Gastrocnemius medialis (tissue), 4 donors: ENCODE measurements at regions not wholly inside any gene's neighbourhood (a gene's known extent, or its start where the extent isn't known, plus 50 kb on each side); places are given as distances from the start of the nearest gene placed in this dataset.

Source experiments
- ATAC-seq, 2 donors: fragments of 150-250 bp; one replicate each; pipeline ENCODE4 v1.9.1; 2016
- DNase-seq, 2 donors: peaks; one replicate each; pipeline ENCODE4 v3.0.0-alpha.2; 2019
- H3K27ac ChIP-seq, 4 donors: fragments of 200-600 bp; sonication (generic); 1 replicate in 1 of 4; 2 replicates in 3 of 4; pipeline ENCODE4 v1.5.1; 2016 to 2018; ENCODE audit warnings: mild to moderate bottlenecking in 2 of 4, moderate library complexity in 1 of 4
- H3K27me3 ChIP-seq, 3 donors: fragments of 200-600 bp; sonication (generic) in 2 of 3; 1 replicate in 1 of 3; 2 replicates in 2 of 3; pipeline versions ENCODE4 v1.5.1 to v1.6.0; 2016 to 2019; ENCODE audit warnings: mild to moderate bottlenecking in 1 of 3, moderate library complexity in 1 of 3
- H3K36me3 ChIP-seq, 2 donors: fragments of 200-600 bp; sonication (generic) in 1 of 2; one replicate each; pipeline ENCODE4 v1.5.1; 2017 to 2018
- H3K4me1 ChIP-seq, 2 donors: fragments of 200-600 bp; sonication (generic) in 1 of 2; one replicate each; pipeline ENCODE4 v1.5.1; 2016 to 2017; ENCODE audit warnings: mild to moderate bottlenecking in 2 of 2
- H3K4me3 ChIP-seq, 4 donors: fragments of 200-600 bp; sonication (generic) in 3 of 4; 1 replicate in 1 of 4; 2 replicates in 3 of 4; pipeline ENCODE4 v1.5.1; 2016 to 2019; ENCODE audit warnings: mild to moderate bottlenecking in 2 of 4
- H3K9me3 ChIP-seq, 3 donors: fragments of 200-600 bp; sonication (generic) in 2 of 3; 1 replicate in 1 of 3; 2 replicates in 2 of 3; pipeline ENCODE4 v1.5.1; 2016 to 2019
- CTCF ChIP-seq, 5 experiments: fragments of 450-650 bp in 3 of 5; fragments of 200-600 bp in 2 of 5; sonication (generic) in 2 of 5; IDR thresholded peaks in 4 of 5; conservative IDR thresholded peaks in 1 of 5; 1 replicate in 4 of 5; 2 replicates in 1 of 5; pipeline ENCODE4 v1.5.1; 2016 to 2019; ENCODE audit warnings: antibody characterized with exemption in 5 of 5, mild to moderate bottlenecking in 3 of 5, moderate library complexity in 3 of 5
- POLR2A ChIP-seq, 2 donors: fragments of 450-650 bp; IDR thresholded peaks; one replicate each; pipeline ENCODE4 v1.6.1; 2017; ENCODE audit warnings: antibody characterized with exemption in 2 of 2, mild to moderate bottlenecking in 2 of 2, moderate library complexity in 2 of 2
- in situ Hi-C, 4 donors: fragments of 200-750 bp; cut with MboI; loops; one replicate each; pipeline versions ENCODE4 v1.15.0 to v1.8.0; 2017; ENCODE audit warnings: low sequenced_read_pairs in 4 of 4
- intact Hi-C: fragments of 100-400 bp; cut with DNase I; formaldehyde crosslinking; loops from one replicate; pipeline ENCODE4 v1.15.1; 2023; ENCODE audit warnings: low total_unique reads

GRCh38 chr13:67619351-67619994, 389.3 kb upstream of the PCDH9 start:
- Histone ChIP-seq H3K4me3 (no peak overlapping the region), H3K4me1 (no peaks in the 10 kb centered on the region), H3K36me3 (no peaks in the 10 kb centered on the region), H3K9me3 (no peaks in the 10 kb centered on the region), H3K27ac (no peak overlapping the region), H3K27me3 (no peaks in the 10 kb centered on the region)
- DNase-seq (no peak), ATAC-seq (no peak)
- no peak for TF ChIP-seq POLR2A (IDR thresholded peaks at IDR 0.05)
- TF ChIP-seq CTCF (IDR thresholded peaks at IDR 0.05 in 4 of 5, conservative IDR thresholded peaks at IDR 0.05 in 1 of 5): no peak
- intact Hi-C loops: no loop called here
- in situ Hi-C loops: no loop called here

- in situ Hi-C loops: no loop called here
- TF ChIP-seq POLR2A (IDR thresholded peaks at IDR 0.05) (no peak), CTCF (IDR thresholded peaks at IDR 0.05 in 4 of 5, conservative IDR thresholded peaks at IDR 0.05 in 1 of 5) (no peak)
- Histone ChIP-seq H3K27me3 (no peaks in the 10 kb centered on the region), H3K27ac (no peak overlapping the region), H3K4me1 (no peaks in the 10 kb centered on the region), H3K9me3 (no peaks in the 10 kb centered on the region), H3K36me3 (no peaks in the 10 kb centered on the region), H3K4me3 (no peak overlapping the region)
- intact Hi-C loops: no loop called here
- no peak for ATAC-seq
- no peak for DNase-seq
These were observed 384.4 kb upstream of the PCDH9 start for GRCh38 chr13:67614579-67614978.

- Histone ChIP-seq H3K4me3 (no peak overlapping the region), H3K9me3 (no peaks in the 10 kb centered on the region), H3K36me3 (no peaks in the 10 kb centered on the region), H3K4me1 (no peaks in the 10 kb centered on the region), H3K27me3 (no peaks in the 10 kb centered on the region), H3K27ac (no peak overlapping the region)
- DNase-seq (no peak), ATAC-seq (no peak)
- in situ Hi-C loops: no loop called here
- TF ChIP-seq POLR2A (IDR thresholded peaks at IDR 0.05): no peak
- no peak for TF ChIP-seq CTCF (IDR thresholded peaks at IDR 0.05 in 4 of 5, conservative IDR thresholded peaks at IDR 0.05 in 1 of 5)
- intact Hi-C loops: no loop called here
These were observed 383.9 kb upstream of the PCDH9 start for GRCh38 chr13:67614013-67614412.

- Histone ChIP-seq H3K27ac (no peak overlapping the region), H3K36me3 (no peaks in the 10 kb centered on the region), H3K9me3 (no peaks in the 10 kb centered on the region), H3K4me3 (no peak overlapping the region), H3K27me3 (no peaks in the 10 kb centered on the region), H3K4me1 (no peaks in the 10 kb centered on the region)
- TF ChIP-seq POLR2A (IDR thresholded peaks at IDR 0.05) (no peak), CTCF (IDR thresholded peaks at IDR 0.05 in 4 of 5, conservative IDR thresholded peaks at IDR 0.05 in 1 of 5) (no peak)
- intact Hi-C loops: no loop called here
- ATAC-seq: no peak
- DNase-seq: no peak
- in situ Hi-C loops: no loop called here
These were observed 358.5 kb upstream of the PCDH9 start for GRCh38 chr13:67588607-67589006.

- Histone ChIP-seq H3K27ac (no peak overlapping the region), H3K9me3 (no peaks in the 10 kb centered on the region), H3K36me3 (no peaks in the 10 kb centered on the region), H3K27me3 (no peaks in the 10 kb centered on the region), H3K4me3 (no peak overlapping the region), H3K4me1 (no peaks in the 10 kb centered on the region)
- in situ Hi-C loops: no loop called here
- DNase-seq: no peak
- ATAC-seq: no peak
- intact Hi-C loops: no loop called here
- TF ChIP-seq CTCF (IDR thresholded peaks at IDR 0.05 in 4 of 5, conservative IDR thresholded peaks at IDR 0.05 in 1 of 5): no peak
- no peak for TF ChIP-seq POLR2A (IDR thresholded peaks at IDR 0.05)
These were observed 347.2 kb upstream of the PCDH9 start for GRCh38 chr13:67577361-67577760.
